A673 (cell line): ENCODE measurements at regions not wholly inside any gene's neighbourhood (a gene's known extent, or its start where the extent isn't known, plus 50 kb on each side); places are given as distances from the start of the nearest gene placed in this dataset.

ENCODE experiments used
- BruUV-seq: library from RNA; stranded (reverse); fragments of 400-500 nt; replicated peaks from 2 replicates; lab custom pipeline; 2021; lab: Mats Ljungman, UMichigan
- CTCF ChIA-PET: fragments of 300-600 bp; sonication (Branson Sonifier 250); formaldehyde crosslinking; loops from one replicate; lab custom pipeline; 2022; ENCODE audit warnings: antibody characterized with exemption; lab: Charles Lee
- POLR2A ChIA-PET: fragments of 300-600 bp; sonication (Branson Sonifier 250); formaldehyde crosslinking; loops from one replicate; lab custom pipeline; 2022; ENCODE audit warnings: antibody characterized with exemption; ENCODE audit not compliant: low non-redundant PET; lab: Charles Lee
- DNase-seq: peaks from one replicate; pipeline ENCODE4 v3.0.0-alpha.2; 2015; ENCODE audit warnings: low spot score
- H3K27ac ChIP-seq: fragments of 200-600 bp; sonication (generic); 2 replicates; pipeline ENCODE4 v1.5.1; 2016; ENCODE audit warnings: mixed run types, low read depth, mild to moderate bottlenecking, mixed read lengths, antibody characterized with exemption, low read length; ENCODE audit not compliant: poor library complexity, severe bottlenecking
- H3K27me3 ChIP-seq: fragments of 200-600 bp; sonication (generic); replicated peaks from 2 replicates; pipeline ENCODE4 v1.6.1; 2017; ENCODE audit warnings: mixed run types, low read depth, mild to moderate bottlenecking, mixed read lengths, antibody characterized with exemption, low read length; ENCODE audit not compliant: insufficient read depth, poor library complexity
- H3K36me3 ChIP-seq: fragments of 200-600 bp; sonication (generic); 2 replicates; pipeline ENCODE4 v1.6.1; 2016; ENCODE audit warnings: mixed run types, mild to moderate bottlenecking, mixed read lengths, antibody characterized with exemption, low read length; ENCODE audit not compliant: insufficient read depth, poor library complexity, severe bottlenecking
- H3K4me1 ChIP-seq: fragments of 200-600 bp; sonication (generic); 2 replicates; pipeline ENCODE4 v1.6.1; 2017; ENCODE audit warnings: mixed run types, mild to moderate bottlenecking, mixed read lengths, antibody characterized with exemption, low read length; ENCODE audit not compliant: insufficient read depth, poor library complexity, severe bottlenecking
- H3K4me3 ChIP-seq: fragments of 200-600 bp; sonication (generic); 2 replicates; pipeline ENCODE4 v1.5.1; 2016; ENCODE audit warnings: low read depth, mixed run types, mild to moderate bottlenecking, mixed read lengths, low read length; ENCODE audit not compliant: poor library complexity, severe bottlenecking
- H3K9me3 ChIP-seq: fragments of 200-600 bp; sonication (generic); 2 replicates; pipeline ENCODE4 v1.6.1; 2016; ENCODE audit warnings: mixed run types, low read depth, mild to moderate bottlenecking, mixed read lengths, antibody characterized with exemption, low read length; ENCODE audit not compliant: poor library complexity, severe bottlenecking
- CTCF ChIP-seq: fragments of 300-800, 200-600 bp; sonication (generic); conservative IDR thresholded peaks from 2 replicates; pipeline ENCODE4 v1.5.1; 2017; ENCODE audit warnings: low read depth, mild to moderate bottlenecking, antibody characterized with exemption, low read length, moderate library complexity, mixed read lengths
- EZH2 ChIP-seq: fragments of 200-600 bp; sonication (generic); IDR thresholded peaks from 2 replicates; pipeline ENCODE4 v1.6.1; 2017; ENCODE audit warnings: borderline replicate concordance, low read depth, mild to moderate bottlenecking, mixed read lengths, antibody characterized with exemption, low read length; ENCODE audit not compliant: poor library complexity, severe bottlenecking
- intact Hi-C: fragments of 100-400 bp; cut with micrococcal nuclease; formaldehyde crosslinking; loops from one replicate; pipeline ENCODE4 v1.10.0; 2022; ENCODE audit not compliant: unreplicated experiment

DNA sequence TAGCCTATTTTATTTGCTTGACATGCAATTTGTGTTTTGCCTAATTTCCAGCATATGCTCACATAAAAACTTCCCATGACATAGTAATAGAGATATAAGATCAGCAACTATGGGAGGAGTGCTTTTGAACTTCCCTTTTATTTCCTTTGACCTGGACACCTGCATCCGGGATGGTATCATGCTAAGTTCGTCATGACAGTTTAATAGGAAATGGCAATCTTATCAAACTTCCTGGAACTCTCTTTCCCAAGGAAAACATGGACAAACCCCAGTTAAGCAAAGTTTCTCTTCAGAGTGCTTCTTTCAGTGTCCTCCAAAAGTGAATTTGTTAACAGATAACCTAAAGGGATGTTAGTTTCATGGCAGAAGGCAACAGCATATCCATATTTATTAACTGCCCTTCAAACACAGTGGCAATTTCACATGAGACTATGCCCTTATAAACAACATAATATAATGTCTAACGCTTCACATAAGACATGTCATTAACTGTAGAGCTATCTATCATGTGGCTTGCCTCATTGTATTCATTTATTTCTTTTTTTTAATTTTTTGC is 474.7 kb upstream of the SEMA3A start:
- Histone ChIP-seq H3K27me3 (no peaks in the 10 kb centered on the region), H3K9me3 (no peaks in the 10 kb centered on the region), H3K27ac (no peak overlapping the region), H3K4me1 (peaks cover 10% of the 10 kb centered on the region), H3K36me3 (no peaks in the 10 kb centered on the region), H3K4me3 (no peak overlapping the region)
- no peak for TF ChIP-seq EZH2
- no peak for TF ChIP-seq CTCF
- BruUV-seq: no TSS peak
- CTCF ChIA-PET: no interaction called here
- no peak for DNase-seq
- POLR2A ChIA-PET: no interaction called here
- intact Hi-C loops: no loop called here

DNA sequence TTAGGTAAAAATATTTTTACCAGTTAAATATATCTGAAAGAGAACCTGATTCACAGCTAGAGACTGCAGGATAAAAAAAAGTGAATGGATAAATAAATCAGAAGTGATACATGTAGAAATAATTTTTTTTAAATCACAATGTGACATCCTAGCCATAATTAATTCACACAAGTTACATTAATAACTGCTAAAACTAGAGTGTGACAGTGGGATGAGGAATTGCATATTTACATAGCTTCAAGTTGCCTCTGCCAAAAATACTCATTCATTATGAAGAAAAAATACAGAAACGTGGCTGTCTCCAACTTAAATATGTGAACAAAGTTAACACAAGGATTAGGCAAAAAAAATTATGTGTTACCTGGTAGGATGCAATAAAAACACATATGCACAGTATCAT is 473.5 kb upstream of the SEMA3A start:
- no peak for TF ChIP-seq CTCF
- TF ChIP-seq EZH2: no peak
- Histone ChIP-seq H3K27me3 (no peaks in the 10 kb centered on the region), H3K4me3 (no peak overlapping the region), H3K27ac (no peak overlapping the region), H3K36me3 (no peaks in the 10 kb centered on the region), H3K9me3 (no peaks in the 10 kb centered on the region), H3K4me1 (peaks cover 10% of the 10 kb centered on the region)
- no TSS peak for BruUV-seq
- DNase-seq: no peak
- ChIA-PET POLR2A (no interaction called here), CTCF (no interaction called here)
- intact Hi-C loops: no loop called here

- Histone ChIP-seq H3K4me3 (no peak overlapping the region), H3K27me3 (no peaks in the 10 kb centered on the region), H3K36me3 (no peaks in the 10 kb centered on the region), H3K27ac (no peak overlapping the region), H3K4me1 (peaks cover 10% of the 10 kb centered on the region), H3K9me3 (no peaks in the 10 kb centered on the region)
- no peak for DNase-seq
- no TSS peak for BruUV-seq
- TF ChIP-seq CTCF: no peak
- no peak for TF ChIP-seq EZH2
- ChIA-PET POLR2A (no interaction called here), CTCF (no interaction called here)
- intact Hi-C loops: no loop called here
Observed at GRCh38 chr7:84666651-84667050, 472.1 kb upstream of the SEMA3A start.
